Suprapubic skin (tissue), 3 donors: ENCODE measurements at regions not wholly inside any gene's neighbourhood (a gene's known extent, or its start where the extent isn't known, plus 50 kb on each side); places are given as distances from the start of the nearest gene placed in this dataset.

ENCODE experiments used
- POLR2A ChIP-seq, 2 donors: fragments of 450-650 bp; IDR thresholded peaks; one replicate each; pipeline ENCODE4 v1.6.1; 2017; ENCODE audit warnings: antibody characterized with exemption in 2 of 2, mild to moderate bottlenecking in 2 of 2, moderate library complexity in 2 of 2
- TF ChIP-seq, protein P1 (sequence below), 2 donors: fragments of 200-600 bp in 1 of 2; fragments of 450-650 bp in 1 of 2; sonication (generic) in 1 of 2; IDR thresholded peaks; one replicate each; pipeline ENCODE4 v1.5.1; 2016 to 2019; ENCODE audit warnings: antibody characterized with exemption in 2 of 2, mild to moderate bottlenecking in 1 of 2, moderate library complexity in 1 of 2

DNA sequence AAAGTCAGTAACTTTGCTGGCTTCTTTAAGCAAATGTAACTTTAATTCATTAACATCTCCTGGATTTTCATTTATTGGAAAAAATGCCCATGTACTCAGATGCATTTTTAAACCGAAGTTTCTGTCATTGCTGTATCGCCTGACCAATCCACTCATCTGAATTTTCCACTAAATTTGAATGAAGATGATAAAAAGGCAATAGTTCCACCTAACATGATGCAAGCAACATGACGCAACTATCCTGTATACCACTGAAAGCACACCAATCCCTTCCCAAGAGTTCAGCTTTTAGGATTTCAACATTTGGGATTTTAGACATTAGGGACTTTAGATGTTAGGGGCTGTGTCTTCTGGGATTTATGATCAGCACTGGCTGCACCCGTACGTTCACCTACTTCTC, 215.6 kb downstream of the KIF4B start:
- no peak for TF ChIP-seq POLR2A (IDR thresholded peaks at IDR 0.05)
- TF ChIP-seq, protein P1, sequence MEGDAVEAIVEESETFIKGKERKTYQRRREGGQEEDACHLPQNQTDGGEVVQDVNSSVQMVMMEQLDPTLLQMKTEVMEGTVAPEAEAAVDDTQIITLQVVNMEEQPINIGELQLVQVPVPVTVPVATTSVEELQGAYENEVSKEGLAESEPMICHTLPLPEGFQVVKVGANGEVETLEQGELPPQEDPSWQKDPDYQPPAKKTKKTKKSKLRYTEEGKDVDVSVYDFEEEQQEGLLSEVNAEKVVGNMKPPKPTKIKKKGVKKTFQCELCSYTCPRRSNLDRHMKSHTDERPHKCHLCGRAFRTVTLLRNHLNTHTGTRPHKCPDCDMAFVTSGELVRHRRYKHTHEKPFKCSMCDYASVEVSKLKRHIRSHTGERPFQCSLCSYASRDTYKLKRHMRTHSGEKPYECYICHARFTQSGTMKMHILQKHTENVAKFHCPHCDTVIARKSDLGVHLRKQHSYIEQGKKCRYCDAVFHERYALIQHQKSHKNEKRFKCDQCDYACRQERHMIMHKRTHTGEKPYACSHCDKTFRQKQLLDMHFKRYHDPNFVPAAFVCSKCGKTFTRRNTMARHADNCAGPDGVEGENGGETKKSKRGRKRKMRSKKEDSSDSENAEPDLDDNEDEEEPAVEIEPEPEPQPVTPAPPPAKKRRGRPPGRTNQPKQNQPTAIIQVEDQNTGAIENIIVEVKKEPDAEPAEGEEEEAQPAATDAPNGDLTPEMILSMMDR (IDR thresholded peaks at IDR 0.05) = no peak
